ENCODE measurements at regions not wholly inside any gene's neighbourhood (a gene's known extent, or its start where the extent isn't known, plus 50 kb on each side); places are given as distances from the start of the nearest gene placed in this dataset.

- Histone ChIP-seq H3K4me3 (no peak overlapping the region), H3K27ac (replicated peaks in 1 of 4) (no peak overlapping the region), H3K27me3 (peaks cover 0 to 14% (median 0%) of the 10 kb centered on the region in 4 donors), H3K4me1 (no peaks in the 10 kb centered on the region), H3K9me3 (no peaks in the 10 kb centered on the region), H3K36me3 (no peaks in the 10 kb centered on the region)
- intact Hi-C loops (cut with DNase I): no loop called here
- TF ChIP-seq POLR2A (IDR thresholded peaks at IDR 0.05; ENCODE audit: low read depth): no peak
- no peak for TF ChIP-seq CTCF (IDR thresholded peaks at IDR 0.05)
- WGBS: 74% methylated on average over 6 of the region's 6 CpGs
- no peak for DNase-seq (ENCODE audit: extremely low spot score)
Observed at GRCh38 chr6:20325641-20326421, 75.8 kb upstream of the E2F3 start.

GRCh38 chr6:20326422-20326728 is 75.3 kb upstream of the E2F3 start:
- no peaks in the 10 kb centered on the region for H3K4me1 ChIP-seq
- TF ChIP-seq POLR2AphosphoS5 (IDR thresholded peaks at IDR 0.05) (no peak), CTCF (IDR thresholded peaks at IDR 0.05) (no peak), POLR2A (IDR thresholded peaks at IDR 0.05; ENCODE audit: low read depth) (no peak), EP300 (IDR thresholded peaks at IDR 0.05) (no peak)
- intact Hi-C loops (cut with DNase I): no loop called here
- peaks cover 0 to 18% (median 0%) of the 10 kb centered on the region in 4 donors for H3K27me3 ChIP-seq
- no peak for DNase-seq (ENCODE audit: extremely low spot score)
- H3K27ac ChIP-seq (replicated peaks in 1 of 4): no peak overlapping the region
- H3K4me3 ChIP-seq: no peak overlapping the region
- 94% methylated on average over 1 of the region's 1 CpG for WGBS
- no peaks in the 10 kb centered on the region for H3K9me3 ChIP-seq
- no peaks in the 10 kb centered on the region for H3K36me3 ChIP-seq

- TF ChIP-seq POLR2A (IDR thresholded peaks at IDR 0.05; ENCODE audit: low read depth) (no peak), CTCF (IDR thresholded peaks at IDR 0.05) (no peak), POLR2AphosphoS5 (IDR thresholded peaks at IDR 0.05) (no peak), EP300 (IDR thresholded peaks at IDR 0.05) (no peak)
- no peak for DNase-seq (ENCODE audit: extremely low spot score)
- Histone ChIP-seq H3K27me3 (peaks cover 0 to 24% (median 0%) of the 10 kb centered on the region in 4 donors), H3K36me3 (no peaks in the 10 kb centered on the region), H3K27ac (replicated peaks in 1 of 4) (no peak overlapping the region), H3K9me3 (no peaks in the 10 kb centered on the region), H3K4me3 (no peak overlapping the region), H3K4me1 (no peaks in the 10 kb centered on the region)
- intact Hi-C loops (cut with DNase I): no loop called here
- 92% methylated on average over 7 of the region's 7 CpGs for WGBS
Observed at GRCh38 chr6:20327141-20327540, 74.5 kb upstream of the E2F3 start.

GRCh38 chr6:20328266-20328923 is 73.3 kb upstream of the E2F3 start:
- no peaks in the 10 kb centered on the region for H3K36me3 ChIP-seq
- H3K4me3 ChIP-seq: no peak overlapping the region
- no peaks in the 10 kb centered on the region for H3K4me1 ChIP-seq
- TF ChIP-seq POLR2AphosphoS5 (IDR thresholded peaks at IDR 0.05) (no peak), POLR2A (IDR thresholded peaks at IDR 0.05; ENCODE audit: low read depth) (no peak), EP300 (IDR thresholded peaks at IDR 0.05) (no peak), CTCF (IDR thresholded peaks at IDR 0.05) (no peak)
- intact Hi-C loops (cut with DNase I): no loop called here
- WGBS: 89% methylated on average over 5 of the region's 5 CpGs
- no peak overlapping the region for H3K27ac ChIP-seq (replicated peaks in 1 of 4)
- H3K9me3 ChIP-seq: no peaks in the 10 kb centered on the region
- peaks cover 0 to 32% (median 0%) of the 10 kb centered on the region in 4 donors for H3K27me3 ChIP-seq
- DNase-seq (ENCODE audit: extremely low spot score): no peak

All from esophagus muscularis mucosa (tissue), 4 donors.